Loucy (cell line): ENCODE measurements at regions not wholly inside any gene's neighbourhood (a gene's known extent, or its start where the extent isn't known, plus 50 kb on each side); places are given as distances from the start of the nearest gene placed in this dataset.

Experiments used
- CTCF ChIP-seq: fragments of 200-600 bp; sonication (generic); conservative IDR thresholded peaks from 2 replicates; pipeline ENCODE4 v1.5.1; 2014; ENCODE audit warnings: mild to moderate bottlenecking, antibody characterized with exemption, low read length
- EZH2phosphoT487 ChIP-seq: fragments of 200-600 bp; IDR thresholded peaks from 2 replicates; pipeline ENCODE4 v1.6.1; 2018; ENCODE audit warnings: antibody characterized with exemption, mild to moderate bottlenecking, moderate library complexity, borderline replicate concordance

GRCh38 chr6:78188891-78189290, 536.1 kb downstream of the MEI4 start:
- TF ChIP-seq CTCF (no peak), EZH2phosphoT487 (no peak)
